SK-N-MC (cell line): ENCODE measurements at regions not wholly inside any gene's neighbourhood (a gene's known extent, or its start where the extent isn't known, plus 50 kb on each side); places are given as distances from the start of the nearest gene placed in this dataset.
"Not testable (repeated sequence)": the region's sequence is repeated elsewhere in the genome, so short reads cannot be mapped to it uniquely, and the experiment has no call there.

Experiments
- EZH2 ChIP-seq: fragments of 200-600 bp; sonication (generic); IDR thresholded peaks from one replicate; pipeline ENCODE4 v1.6.1; 2017; ENCODE audit warnings: antibody characterized with exemption
- FOXP2 ChIP-seq: optimal IDR thresholded peaks from 2 replicates; pipeline ENCODE3; 2011; ENCODE audit warnings: mild to moderate bottlenecking, moderate library complexity; ENCODE audit not compliant: insufficient read depth; ENCODE audit errors: extremely low read length, control extremely low read depth
- POLR2AphosphoS5 ChIP-seq: IDR thresholded peaks from 2 replicates; pipeline ENCODE4 v1.6.1; 2012; ENCODE audit warnings: mild to moderate bottlenecking, low read depth, low read length, borderline replicate concordance

DNA sequence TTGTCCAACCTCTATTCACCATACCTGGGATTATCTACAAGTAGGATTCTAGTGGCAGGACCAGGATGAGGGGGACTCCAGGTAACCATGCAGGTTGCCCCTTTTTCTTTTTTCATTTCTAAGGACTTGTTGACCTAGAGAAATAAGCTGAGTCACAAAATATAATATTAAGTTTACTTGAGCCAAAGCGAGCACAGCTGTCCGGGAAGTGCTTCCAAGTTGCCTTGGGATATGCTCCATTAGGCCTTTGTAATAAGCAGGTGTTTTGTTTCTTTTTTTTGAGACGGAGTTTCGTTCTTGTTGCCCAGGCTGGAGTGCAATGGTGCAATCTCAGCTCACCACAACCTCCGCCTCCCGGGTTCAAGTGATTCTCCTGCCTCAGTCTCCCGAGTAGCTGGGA, 85.6 kb downstream of the ZNF467 start:
- not testable (repeated sequence) for TF ChIP-seq EZH2, POLR2AphosphoS5, FOXP2
